HepG2 (cell line): ENCODE measurements at regions not wholly inside any gene's neighbourhood (a gene's known extent, or its start where the extent isn't known, plus 50 kb on each side); places are given as distances from the start of the nearest gene placed in this dataset.

Experiments used
- ESRRA ChIP-seq: sonication (generic); formaldehyde crosslinking; IDR thresholded peaks from 2 replicates; pipeline ENCODE4 v1.5.1; 2020; ENCODE audit warnings: mild to moderate bottlenecking, low read depth, missing genetic modification reagents
- HDAC6 ChIP-seq: fragments of 200-600 bp; sonication (generic); IDR thresholded peaks from 2 replicates; pipeline ENCODE4 v1.7.0; 2017; ENCODE audit warnings: mild to moderate bottlenecking, antibody characterized with exemption, low read length, low read depth
- ISL2 ChIP-seq: sonication (generic); formaldehyde crosslinking; IDR thresholded peaks from 2 replicates; pipeline ENCODE4 v1.5.0; 2020; ENCODE audit warnings: missing genetic modification reagents
- JUND ChIP-seq: sonication (generic); formaldehyde crosslinking; IDR thresholded peaks from 2 replicates; pipeline ENCODE4 v1.8.0; 2022; ENCODE audit warnings: mild to moderate bottlenecking, missing genetic modification reagents
- SNAPC2 ChIP-seq: sonication (generic); formaldehyde crosslinking; IDR thresholded peaks from 2 replicates; pipeline ENCODE4 v1.8.1; 2022; ENCODE audit warnings: mild to moderate bottlenecking, missing genetic modification reagents
- TOE1 ChIP-seq: sonication (generic); formaldehyde crosslinking; IDR thresholded peaks from 2 replicates; pipeline ENCODE4 v1.4.0; 2020; ENCODE audit warnings: mild to moderate bottlenecking, missing genetic modification reagents
- ZNF274 ChIP-seq: sonication (generic); formaldehyde crosslinking; IDR thresholded peaks from 2 replicates; pipeline ENCODE4 v1.5.1; 2020; ENCODE audit warnings: mild to moderate bottlenecking, missing genetic modification reagents
- TF ChIP-seq, protein P1 (sequence below): sonication (generic); formaldehyde crosslinking; IDR thresholded peaks from 2 replicates; pipeline ENCODE4 v1.5.0; 2020; ENCODE audit warnings: missing genetic modification reagents, mild to moderate bottlenecking, borderline replicate concordance
- TF ChIP-seq, protein P2 (sequence below): sonication (generic); formaldehyde crosslinking; IDR thresholded peaks from 2 replicates; pipeline ENCODE4 v1.5.0; 2020; ENCODE audit warnings: mild to moderate bottlenecking, missing genetic modification reagents, moderate library complexity

DNA sequence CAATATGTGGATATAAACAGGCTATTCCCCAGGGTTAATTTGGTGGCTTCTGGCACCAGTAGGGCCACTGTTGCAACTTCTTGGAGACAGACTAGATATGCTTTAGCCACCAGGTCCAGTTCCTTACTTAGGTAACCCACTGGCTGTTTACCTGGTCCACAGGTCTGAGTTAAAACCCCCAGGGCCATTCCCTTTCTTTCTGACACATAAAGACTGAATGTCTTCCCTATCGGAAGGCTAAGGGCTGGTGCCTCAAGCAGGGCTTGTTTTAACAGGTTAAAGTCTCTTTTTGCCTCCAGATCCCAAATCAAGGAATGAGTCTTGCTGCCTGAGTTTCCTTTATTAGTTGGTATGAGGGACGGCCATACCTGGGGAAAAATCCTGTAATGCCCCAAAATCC lies 1052.7 kb upstream of the CNTN5 start:
- TF ChIP-seq, protein P1, sequence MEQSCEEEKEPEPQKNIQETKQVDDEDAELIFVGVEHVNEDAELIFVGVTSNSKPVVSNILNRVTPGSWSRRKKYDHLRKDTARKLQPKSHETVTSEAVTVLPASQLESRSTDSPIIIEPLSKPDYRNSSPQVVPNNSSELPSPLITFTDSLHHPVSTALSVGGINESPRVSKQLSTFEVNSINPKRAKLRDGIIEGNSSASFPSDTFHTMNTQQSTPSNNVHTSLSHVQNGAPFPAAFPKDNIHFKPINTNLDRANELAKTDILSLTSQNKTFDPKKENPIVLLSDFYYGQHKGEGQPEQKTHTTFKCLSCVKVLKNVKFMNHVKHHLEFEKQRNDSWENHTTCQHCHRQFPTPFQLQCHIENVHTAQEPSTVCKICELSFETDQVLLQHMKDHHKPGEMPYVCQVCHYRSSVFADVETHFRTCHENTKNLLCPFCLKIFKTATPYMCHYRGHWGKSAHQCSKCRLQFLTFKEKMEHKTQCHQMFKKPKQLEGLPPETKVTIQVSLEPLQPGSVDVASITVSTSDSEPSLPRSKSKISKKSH (CRISPR knock-in tag), result no peak
- no peak for TF ChIP-seq HDAC6
- TF ChIP-seq, protein P2, sequence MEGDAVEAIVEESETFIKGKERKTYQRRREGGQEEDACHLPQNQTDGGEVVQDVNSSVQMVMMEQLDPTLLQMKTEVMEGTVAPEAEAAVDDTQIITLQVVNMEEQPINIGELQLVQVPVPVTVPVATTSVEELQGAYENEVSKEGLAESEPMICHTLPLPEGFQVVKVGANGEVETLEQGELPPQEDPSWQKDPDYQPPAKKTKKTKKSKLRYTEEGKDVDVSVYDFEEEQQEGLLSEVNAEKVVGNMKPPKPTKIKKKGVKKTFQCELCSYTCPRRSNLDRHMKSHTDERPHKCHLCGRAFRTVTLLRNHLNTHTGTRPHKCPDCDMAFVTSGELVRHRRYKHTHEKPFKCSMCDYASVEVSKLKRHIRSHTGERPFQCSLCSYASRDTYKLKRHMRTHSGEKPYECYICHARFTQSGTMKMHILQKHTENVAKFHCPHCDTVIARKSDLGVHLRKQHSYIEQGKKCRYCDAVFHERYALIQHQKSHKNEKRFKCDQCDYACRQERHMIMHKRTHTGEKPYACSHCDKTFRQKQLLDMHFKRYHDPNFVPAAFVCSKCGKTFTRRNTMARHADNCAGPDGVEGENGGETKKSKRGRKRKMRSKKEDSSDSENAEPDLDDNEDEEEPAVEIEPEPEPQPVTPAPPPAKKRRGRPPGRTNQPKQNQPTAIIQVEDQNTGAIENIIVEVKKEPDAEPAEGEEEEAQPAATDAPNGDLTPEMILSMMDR, result no peak
- no peak for TF ChIP-seq TOE1 (CRISPR knock-in tag)
- TF ChIP-seq ESRRA (CRISPR knock-in tag), result no peak
- TF ChIP-seq JUND (CRISPR knock-in tag), result no peak
- no peak for TF ChIP-seq SNAPC2
- TF ChIP-seq ZNF274 (CRISPR knock-in tag), result no peak
- TF ChIP-seq ISL2 (CRISPR knock-in tag), result no peak
